ENCODE measurements at regions not wholly inside any gene's neighbourhood (a gene's known extent, or its start where the extent isn't known, plus 50 kb on each side); places are given as distances from the start of the nearest gene placed in this dataset.

DNA sequence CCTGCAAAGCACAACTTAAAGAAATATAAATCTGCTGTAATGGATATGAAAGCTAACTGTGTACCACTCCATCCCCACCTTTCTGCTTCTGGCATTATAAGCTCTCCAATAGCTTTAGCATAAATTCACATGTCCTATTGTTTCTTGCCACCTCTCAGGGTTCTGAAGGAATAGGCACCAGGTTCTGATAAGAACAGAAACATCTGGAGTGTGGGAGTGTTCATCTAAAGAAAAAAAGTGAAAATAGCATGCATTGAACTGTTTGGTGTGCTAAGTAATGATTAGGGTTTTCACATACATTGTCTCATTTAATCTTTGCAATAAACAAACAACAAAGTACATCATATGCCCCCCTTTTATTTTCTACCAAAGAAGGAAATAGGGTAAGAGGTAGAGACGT is 72.3 kb downstream of the FAM76B start:
- DNase-seq (ENCODE audit: low read depth): no peak

DNA sequence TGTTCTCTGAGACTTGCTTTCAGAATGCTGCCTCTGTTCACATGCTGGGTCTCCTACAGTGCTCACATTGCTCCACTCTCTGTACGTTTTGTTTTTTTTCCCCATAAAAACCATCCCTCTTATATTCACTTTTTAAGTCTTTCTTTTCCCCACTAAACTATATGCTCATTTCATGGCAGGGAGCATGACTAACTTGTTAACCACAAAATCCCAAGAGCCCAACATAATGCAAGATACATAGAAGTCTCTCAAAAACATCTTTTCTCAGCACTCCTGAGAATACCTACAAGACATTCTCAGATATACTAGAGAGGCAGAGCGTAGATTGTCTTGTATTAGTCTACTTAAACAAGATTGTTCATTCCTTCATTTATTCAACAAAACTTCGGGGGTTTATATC is 73.3 kb downstream of the FAM76B start:
- no peak for DNase-seq (ENCODE audit: low read depth)

DNA sequence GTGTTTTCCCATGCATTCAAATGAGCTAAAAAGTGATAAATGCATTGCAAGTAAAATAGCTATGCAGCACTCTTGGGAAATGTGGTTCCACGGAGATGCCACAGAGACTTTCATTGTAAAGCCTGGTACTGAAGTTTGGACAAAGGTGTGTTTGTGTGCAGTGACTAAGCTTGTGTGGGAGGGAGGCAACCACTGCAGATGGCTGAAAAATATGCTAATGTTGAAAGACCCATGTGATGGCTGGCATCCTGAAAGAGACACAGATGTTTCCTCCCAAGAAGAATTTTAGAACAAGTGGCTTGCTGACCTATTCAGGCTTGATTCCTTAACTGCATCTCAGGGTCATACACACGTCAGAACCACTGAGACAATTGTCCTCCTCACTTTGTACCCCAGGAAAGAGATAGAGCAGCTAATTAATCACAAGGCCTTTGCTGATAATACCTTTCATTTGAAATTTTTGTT is 73.8 kb downstream of the FAM76B start:
- no peak for DNase-seq (ENCODE audit: low read depth)

DNA sequence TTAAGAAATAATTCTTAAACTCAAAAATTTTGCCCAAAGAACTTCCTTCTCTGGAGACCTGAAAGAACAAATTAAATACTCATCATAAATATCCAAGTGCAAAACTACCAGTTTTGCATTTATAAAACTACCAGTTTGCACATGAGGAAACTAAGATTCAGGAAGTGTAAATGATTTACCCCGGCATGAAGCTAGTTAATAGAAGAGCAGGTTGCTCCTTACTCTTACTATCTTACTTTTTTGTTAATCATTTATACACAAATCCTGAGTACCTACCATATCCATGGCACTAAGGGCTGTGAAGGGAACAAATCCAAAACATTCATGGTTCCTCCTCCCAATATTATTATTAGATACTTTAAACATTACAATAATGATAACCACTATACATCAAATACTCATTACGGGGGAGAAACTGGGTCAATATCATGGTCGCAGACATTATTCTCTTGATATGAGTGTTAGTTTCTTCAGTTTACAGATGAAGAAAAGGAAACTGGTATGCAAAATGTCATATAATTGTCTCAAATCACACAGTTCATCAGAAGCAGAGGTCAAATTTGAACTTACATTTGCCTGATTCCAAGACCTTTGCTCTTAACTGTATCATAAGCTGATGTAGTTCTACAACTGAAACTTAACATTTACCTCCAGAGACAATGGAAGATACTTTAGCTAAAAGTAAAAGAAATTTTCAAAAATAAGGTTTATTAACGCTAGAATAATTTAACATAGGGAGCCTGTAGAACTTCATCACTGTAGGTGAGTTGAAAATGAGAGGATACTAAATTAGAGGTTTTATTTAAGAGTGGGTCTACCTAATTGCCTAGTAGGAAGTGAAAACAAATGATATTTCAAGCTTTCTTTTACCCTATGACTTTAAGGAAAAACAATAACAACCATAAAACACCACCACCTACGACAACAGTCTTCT is 74.5 kb downstream of the FAM76B start:
- no peak for DNase-seq (ENCODE audit: low read depth)

DNA sequence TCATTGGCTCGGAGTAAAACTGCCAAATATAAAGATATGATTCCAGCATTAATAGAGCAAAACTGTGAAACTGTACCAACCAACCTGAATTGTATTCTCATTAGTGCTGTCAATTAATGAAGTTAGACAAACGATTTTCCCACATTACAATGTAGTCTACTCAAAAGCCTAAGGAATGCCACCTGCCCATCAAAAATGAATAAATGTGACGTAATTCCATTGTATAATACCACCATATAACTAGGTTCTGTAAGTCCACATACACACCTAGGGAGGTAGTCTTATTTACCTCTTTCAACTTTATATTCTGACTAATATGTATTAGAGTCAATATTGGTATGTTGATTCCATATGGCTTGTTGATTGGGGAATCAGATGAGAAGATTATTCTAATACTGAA is 76.2 kb downstream of the FAM76B start:
- DNase-seq (ENCODE audit: low read depth): no peak

DNA sequence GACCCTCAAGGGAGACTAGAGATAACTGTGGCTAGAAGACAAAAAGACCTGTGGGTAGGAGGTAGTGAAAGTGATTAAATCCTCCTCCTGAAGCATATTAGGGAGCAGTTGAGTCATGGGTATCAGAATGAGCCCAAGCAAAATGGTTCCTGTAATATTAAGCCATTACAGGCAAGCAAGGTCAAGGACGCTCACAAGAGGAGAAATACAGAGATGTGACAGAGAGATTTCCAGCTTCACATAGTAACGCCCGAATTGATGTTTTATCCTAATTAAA is 77.7 kb downstream of the FAM76B start:
- no peak for DNase-seq (ENCODE audit: low read depth)

DNA sequence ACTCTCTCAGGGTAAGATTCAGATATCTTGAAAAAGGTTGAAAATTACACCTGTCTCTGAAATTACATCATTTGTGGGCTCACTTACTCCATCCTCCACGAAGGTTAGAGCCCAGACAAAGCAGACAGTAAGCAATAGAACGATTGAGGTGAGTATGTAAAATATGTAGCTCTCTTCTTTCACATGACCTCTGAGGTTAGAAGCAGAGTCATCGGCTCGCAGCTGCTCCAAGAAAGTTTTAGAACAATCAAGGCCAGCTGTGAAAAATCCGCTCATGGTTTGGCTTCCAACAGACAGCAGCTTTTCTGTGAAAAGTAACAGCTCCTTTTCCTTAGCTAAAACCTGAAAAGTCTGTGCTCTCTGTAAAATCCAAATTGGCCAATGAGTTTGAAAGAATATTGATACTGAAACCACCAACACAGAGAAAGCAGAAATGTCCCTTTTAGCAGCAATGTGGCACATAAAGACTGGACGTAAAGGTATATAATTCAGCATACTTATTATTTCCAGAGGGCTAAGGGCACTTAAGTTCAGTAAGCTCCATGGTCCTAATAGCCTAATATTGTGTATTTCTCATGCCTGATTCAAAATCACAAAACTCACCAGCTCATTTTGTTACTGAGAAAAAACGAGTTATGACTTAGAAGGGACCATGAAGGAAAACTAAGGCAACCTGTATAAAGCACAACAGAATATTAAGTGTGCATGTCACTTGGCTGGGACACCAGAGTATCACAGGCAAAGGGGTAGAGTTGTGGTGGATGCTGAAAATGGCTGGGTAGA is 78.2 kb downstream of the FAM76B start:
- no peak for DNase-seq (ENCODE audit: low read depth)

DNA sequence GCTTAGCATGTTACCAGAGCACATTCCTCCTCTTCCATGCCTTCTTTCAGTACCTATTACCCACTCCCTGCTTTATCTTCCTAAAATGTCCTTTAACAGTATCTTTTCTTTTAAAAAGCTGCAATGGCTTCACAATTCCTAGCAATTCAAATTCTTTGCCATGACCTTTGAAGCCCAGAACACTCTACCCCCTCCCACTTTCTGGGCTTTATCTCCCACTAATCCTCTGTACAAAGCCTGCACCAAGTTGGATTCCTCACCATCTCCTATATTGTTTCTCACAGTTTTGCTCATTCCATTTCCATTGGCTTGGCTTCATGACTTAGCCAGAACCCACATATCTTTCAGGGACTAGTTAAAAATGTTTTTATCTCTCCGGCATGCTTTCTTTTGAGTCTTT is 80.9 kb downstream of the FAM76B start:
- no peak for DNase-seq (ENCODE audit: low read depth)

DNA sequence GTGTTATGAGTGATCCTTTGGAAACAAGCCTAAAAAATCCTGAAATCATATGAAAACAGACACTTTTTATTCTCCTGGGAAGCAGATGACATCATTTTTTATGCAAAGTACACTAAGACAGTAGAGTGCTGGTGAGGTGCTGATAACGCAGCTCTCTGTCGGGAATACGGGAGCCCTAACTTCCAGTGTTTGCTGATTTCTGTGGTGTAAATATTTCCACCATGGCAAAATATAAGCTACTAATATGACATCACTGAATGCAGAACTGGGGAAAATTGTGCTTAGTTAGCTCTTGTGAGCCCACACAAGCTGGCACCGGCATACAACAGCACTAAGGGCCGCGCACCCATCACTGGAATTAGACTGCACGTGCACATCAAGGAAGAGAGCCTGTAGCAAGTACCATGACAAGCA is 82.6 kb downstream of the FAM76B start:
- no peak for DNase-seq (ENCODE audit: low read depth)

DNA sequence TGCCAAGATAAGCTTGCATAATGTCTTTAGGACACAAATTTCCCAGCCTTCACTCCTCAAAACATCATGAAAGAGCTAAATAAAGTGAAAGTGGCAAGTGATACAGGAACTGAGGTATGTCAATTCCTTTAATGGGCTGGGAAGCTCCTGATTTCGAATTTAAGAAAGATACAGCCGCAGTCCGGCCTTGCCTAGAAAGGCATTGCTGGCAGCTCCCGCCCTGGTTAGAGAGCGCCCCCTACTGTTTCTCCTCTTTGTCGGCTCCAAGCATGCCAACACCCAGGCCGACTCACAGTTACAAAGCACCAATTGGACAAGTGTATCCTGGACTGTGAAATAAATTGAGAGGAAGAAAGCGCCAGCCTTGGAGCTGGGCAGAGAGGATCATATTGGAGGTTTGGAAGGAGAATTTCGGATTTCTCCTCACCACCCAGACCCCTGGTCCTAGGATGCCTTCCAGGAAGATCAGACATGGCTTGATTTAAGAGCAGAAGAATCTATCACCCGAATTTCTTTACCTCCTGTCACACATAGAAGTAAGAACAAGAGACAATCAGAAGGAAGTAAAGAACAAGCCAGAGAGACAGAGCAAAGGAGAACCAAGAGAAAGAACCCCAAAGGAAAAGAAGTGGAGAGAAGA is 84.0 kb downstream of the FAM76B start:
- DNase-seq (ENCODE audit: low read depth): peak; percentile 48

DNA sequence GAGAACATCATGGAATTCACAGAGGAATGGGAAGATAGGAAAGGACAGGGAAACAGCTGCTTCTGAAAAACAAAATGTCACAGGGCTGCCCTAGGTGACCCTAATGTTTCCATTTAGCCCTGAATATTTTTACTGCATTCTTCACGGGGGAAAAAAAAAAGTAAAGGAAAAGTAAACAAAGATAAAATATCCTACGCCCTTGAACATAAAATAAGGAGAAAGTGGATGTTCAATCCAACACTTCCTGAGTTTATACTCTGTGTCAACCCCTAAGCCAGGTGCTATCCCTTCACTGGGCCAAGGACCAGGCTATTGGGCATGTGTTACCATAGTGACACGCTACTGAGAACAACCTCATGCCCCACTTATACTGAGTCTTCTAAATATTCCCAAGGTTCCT is 84.7 kb downstream of the FAM76B start:
- no peak for DNase-seq (ENCODE audit: low read depth)

DNA sequence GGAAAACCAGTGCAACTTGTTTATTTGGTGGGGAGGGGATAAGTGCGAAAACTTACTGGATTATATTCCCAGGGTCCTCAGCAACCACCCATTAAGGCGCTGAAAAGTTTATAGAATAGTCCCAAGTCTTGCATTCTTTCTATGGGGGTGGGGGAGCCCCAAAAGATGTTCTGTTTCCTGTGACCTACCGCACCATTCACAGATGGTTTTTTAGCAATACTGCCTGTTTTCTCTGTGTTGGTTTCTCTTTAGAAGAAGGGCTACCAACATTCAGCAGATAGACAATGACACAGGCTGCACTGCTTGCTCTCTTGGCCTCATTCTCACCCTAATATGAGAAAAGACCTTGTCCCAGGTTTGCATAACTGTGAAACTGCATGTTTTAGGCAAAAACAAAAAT is 86.5 kb downstream of the FAM76B start:
- DNase-seq (ENCODE audit: low read depth): no peak

DNA sequence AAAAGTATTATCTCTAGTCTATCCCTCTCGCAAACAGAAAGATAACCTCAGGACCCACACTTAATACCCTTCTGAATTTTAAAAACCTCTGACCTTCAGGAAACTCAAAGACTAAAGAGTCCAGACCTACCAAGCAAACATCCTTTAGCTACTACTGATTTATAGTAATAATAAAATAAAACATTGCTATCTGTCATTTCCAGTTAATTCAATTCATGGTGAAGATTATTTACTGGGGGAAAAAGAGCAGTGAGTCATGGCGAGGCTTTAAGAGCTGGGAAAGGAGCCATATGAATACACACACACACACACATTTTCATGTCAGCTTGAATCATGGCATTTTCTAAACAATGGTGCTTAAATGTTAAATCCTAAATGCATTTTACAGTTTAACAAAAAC is 87.1 kb downstream of the FAM76B start:
- DNase-seq (ENCODE audit: low read depth): no peak

DNA sequence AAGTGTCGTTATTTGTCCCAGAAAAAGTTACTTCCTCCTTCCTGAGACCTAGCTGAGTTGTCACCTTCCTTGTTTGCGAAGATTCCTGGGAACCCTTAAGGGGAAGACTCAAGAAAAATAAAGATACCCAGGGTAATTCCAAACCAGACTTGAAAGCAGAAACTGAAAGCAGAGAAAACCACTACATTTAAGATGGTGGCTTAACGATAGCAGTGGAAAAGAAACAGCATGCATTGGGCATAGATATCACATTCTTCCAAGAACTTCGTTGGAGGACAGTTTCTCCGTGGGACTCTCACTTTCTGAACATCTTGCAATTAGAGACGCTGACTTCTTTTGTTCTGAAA is 89.1 kb downstream of the FAM76B start:
- DNase-seq (ENCODE audit: low read depth): no peak

DNA sequence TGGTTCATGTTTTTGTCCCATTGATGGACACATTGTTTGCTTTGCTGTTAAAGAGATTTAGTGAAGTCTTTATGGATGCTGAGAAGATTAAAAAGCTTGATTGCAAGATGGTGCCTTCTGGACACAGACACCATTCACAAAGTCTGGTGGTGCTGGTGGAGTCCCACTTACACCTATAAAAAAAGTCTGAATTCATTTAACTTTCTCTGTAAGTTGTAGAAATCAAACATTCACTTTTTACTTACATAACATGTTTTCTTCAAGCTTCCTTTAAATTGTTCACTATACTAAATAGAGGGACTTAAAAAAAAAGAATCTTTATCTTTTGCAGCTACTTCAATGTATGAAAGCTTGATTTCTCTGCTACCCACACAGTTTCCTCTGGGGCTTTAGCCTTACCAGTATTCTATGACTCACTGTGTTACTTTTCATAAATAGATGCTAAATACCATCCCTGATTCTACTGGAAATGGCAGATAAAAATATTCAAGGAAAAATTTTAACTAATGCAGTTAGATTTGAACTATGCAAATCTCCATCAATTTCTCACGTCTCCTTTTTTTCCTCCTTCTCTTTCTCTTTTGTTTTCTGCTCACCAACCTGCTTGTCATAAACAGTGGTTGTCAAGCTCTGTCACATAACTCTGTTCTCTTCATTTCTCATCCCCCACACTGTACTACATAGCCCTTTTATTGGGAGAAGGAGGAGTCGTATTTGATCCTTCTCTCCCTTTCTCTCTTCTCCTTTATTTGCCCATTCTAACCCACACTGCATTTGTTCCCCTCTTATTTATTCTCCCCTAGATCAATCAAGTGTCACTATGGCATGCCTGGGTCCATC is 89.7 kb downstream of the FAM76B start:
- no peak for DNase-seq (ENCODE audit: low read depth)

DNA sequence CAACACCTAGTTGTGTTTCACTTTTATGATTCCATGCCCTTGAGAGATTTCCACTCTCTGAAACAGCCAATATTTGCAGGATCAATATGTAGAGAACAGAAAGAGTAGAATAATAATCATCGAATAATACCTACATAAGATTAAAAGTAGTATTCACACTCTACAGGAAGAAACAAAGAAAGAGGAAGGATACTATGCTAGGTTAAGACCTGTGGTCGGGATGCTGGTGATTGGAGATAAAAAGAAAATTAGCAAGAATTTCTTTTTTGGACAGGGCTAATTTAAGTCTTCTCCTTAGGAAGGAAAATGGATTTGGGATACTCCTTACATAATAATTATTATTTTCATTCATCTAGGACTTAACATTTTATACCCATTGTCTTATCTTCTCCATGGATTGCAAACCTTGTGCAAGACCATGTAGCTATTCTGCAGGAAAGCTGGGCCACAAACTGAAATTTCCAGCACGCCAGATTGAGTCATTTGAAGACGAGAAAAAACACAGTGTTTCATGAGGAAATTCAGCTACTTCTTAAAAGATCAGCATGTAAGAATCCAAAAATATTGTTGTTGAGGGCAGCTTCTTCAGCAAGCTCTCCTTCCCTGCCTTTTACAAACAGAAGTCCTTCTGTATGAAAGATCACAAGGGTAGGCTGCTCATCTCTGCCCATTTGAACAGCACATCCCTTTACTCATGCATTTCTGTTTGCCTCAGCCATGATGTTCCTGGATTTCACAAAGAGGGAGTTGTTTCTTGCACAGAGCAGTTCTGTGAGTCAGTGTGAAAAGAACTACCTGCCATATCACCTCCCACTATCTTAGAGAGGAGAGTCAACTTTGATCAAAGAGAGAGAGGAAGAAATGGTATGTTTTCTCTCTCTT is 90.7 kb downstream of the FAM76B start:
- no peak for DNase-seq (ENCODE audit: low read depth)

DNA sequence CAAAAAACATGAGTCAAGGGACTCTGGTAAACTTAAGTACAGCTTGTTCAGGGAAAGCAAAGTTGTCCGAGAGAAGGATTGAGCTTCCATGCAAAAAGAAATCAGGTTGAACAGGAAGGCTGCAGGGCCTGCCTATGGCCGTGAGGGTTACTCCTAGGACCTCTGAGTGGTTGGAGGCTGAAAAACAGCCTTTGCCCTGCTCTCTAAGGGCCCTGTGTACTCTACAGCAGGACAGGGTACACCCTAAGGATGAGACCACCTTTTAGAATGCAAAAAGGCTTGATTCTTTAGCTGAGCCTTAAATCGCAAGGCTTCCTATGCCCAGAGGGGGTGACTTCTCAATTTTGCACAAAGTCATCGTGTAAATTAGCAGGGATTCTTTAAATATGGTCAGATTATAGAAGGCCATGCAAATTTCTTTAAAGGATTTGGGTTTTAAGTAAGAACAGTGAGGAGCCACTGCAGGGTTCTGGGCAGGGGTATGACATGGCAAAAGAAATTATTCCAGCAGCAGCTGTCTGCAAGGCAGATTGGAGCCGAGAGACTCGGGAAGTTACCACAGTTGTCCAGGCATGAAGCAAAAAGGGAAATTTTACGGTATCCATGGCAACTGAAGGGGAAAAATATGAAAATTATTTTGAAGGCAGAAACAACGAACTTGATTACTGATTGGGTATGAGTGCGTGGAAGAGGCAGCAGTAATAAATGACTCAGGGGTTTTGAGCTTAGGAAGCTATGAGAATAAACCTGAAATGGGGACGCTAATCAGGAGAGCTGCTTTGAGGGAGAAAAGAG is 91.8 kb downstream of the FAM76B start:
- DNase-seq (ENCODE audit: low read depth): no peak

DNA sequence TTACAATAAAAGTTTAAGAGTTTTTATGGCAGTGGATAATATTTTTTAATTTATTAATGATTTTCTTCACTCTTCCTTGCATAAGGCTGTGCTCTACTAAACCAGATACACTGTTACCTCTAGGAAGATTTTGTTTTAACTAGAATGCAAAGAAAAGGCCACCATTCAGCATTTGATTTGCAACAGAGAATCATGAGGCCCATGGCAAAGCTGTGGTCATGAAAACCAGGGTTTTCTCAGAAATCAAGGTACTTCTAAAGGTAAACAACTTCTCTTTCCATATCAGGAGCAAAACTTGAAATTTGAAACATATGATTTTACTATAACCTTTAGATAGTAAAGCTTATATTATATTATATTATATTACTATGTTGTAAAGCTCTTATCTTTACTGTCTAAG is 94.4 kb downstream of the FAM76B start:
- no peak for DNase-seq (ENCODE audit: low read depth)

DNA sequence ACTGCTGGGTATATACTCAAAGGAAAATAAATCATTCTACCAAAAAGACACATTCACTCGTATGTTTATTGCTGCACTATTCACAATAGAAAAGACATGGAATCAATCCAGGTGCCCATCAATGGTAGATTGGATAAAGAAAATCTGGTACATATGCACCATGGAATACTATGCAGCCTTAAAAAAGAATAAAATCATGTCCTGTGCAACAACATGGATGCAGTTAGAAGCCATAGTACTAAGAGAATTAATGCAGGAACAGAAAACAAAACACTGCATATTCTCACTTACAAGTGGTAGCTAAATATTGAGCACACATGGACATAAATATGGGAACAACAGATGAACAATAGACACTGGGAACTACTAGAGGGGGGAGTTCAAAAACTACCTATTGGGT is 96.3 kb downstream of the FAM76B start:
- no peak for DNase-seq (ENCODE audit: low read depth)

DNA sequence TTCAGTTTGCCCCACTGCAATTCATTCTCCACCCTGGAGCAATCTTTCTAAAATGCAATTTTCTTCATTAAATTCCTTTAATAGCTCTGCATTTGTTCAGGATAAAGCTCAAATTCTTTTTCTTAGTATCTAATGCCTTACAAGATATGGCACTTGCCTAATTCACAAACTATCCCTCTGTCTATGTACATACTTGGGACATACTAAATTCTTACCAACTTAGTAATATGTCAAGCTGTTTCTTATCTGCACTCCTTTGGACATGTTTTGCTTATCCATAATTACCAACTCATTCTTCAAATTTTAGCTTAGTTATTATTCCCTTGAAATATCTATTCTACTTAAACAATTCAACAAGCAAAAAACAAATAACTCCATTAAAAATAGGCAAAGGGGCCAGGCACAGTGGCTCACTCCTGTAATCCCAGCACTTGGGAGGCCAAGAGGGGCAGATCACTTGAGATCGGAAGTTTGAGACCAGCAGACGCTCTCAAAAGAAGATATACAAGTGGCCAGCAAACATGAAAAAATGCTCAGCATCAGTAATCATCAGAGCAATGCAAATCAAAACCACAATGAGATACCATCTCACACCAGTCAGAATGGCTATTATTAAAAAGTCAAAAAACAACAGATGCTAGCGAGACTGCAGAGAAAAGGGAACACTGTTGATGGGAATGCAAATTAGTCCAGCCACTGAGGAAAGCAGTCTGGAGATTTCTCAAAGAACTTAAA is 96.9 kb downstream of the FAM76B start:
- no peak for DNase-seq (ENCODE audit: low read depth)
